T-helper 1 cell treated with Interleukin-12 subunit alpha and Interleukin-12 subunit beta and Interleukin-4 antibody, amounts not matched to agents 30 ng/mL and 1 ng/mL, for 36 hours (primary cell): ENCODE measurements at regions not wholly inside any gene's neighbourhood (a gene's known extent, or its start where the extent isn't known, plus 50 kb on each side); places are given as distances from the start of the nearest gene placed in this dataset.

ENCODE experiments used
- intact Hi-C: fragments of 100-400 bp; cut with micrococcal nuclease; formaldehyde crosslinking; loops from one replicate; pipeline ENCODE4 v1.15.1; 2024

DNA sequence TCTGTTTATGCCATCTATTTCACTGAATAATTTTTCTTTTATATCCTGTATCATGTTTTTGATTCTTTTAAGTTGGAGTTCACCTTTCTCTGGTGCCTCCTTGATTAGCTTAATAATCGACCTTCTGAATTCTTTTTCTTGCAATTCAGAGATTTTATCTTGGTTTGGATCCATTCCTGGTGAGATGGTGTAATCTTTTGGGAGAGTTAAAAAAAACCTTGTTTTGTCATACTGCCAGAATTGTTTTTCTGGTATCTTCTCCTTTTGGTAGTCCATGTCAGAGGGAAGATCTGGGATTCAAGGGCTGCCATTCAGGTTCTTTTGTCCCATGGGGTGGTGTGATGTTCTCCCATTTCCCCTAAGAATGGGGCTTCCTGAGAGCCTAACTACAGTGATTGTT, 800.8 kb upstream of the TYRP1 start:
- intact Hi-C loops = no loop called here

DNA sequence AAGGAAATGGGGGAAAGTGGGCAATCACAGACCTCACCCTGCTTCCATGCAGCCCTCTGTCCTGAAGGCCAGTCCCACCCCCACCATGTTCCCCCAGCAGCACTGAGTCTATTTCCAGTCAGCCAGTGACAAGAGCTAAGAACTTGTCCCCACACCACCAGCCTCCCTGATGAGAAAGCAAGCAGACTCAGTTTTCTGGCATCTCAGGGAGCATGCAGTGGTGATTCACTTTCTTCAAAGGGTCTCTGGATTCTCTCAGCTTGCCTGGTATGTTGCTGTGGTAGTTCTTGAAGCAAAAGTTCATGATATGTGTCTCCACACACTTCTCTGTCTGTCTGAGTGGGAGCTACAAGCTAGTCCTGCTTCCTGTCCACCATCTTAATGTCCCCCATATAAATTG, 799.9 kb upstream of the TYRP1 start:
- intact Hi-C loops = no loop called here

DNA sequence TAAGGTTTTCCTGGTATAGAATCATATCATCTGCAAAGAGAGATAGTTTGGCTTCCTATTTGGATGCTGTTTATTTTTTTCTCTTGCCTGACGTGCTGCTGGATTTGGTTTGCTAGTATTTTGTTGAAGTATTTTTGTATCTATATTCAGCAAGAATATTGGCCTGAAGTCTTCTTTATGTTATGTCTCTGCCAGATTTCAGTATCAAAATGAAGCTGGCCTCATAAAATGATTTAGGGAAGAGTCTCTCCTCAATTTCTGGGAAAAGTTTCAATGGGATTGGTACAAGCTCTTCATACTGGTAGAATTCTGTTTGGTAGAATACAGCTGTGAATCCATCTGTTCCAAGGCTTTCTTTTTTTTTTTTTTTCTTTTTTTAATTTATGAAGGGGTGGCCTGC, 799.0 kb upstream of the TYRP1 start:
- intact Hi-C loops = no loop called here

DNA sequence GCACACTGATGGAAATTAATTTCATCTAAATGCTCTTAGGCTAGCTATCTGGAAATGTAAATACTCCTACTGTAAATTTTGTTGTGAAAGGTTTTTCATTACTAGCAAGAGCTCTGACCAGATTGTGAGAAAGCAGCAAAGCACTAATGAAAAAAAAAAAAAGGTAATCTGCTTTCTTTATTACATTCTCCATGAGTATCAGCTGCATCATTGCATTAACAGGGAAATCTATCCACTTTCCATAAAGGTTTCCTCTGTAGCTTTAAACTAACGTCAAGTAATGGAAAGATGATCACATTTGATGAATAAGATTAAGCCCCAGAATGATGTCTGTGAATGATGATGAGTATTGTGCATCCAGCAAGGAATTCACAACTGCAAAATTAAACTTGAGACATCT, 790.6 kb upstream of the TYRP1 start:
- intact Hi-C loops = no loop called here

DNA sequence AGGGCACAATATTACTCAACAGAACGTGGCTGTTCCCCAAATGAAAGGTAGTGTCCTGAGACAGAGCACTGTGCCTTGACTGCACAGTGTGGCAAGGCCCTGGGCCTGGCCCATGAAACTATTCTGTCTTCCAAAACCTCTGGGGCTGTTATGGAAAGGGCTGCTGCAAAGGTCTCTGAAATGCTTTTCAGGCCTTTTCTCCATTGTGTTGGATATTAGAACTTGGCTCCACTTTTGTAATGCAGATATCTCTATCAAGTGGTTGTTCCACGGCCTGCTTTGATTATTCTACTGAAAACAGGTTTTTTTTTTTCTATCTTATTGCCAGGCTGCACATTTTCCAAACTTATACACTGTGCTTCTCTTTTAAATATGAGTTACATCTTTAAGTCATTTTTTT, 777.5 kb upstream of the TYRP1 start:
- intact Hi-C loops = no loop called here

DNA sequence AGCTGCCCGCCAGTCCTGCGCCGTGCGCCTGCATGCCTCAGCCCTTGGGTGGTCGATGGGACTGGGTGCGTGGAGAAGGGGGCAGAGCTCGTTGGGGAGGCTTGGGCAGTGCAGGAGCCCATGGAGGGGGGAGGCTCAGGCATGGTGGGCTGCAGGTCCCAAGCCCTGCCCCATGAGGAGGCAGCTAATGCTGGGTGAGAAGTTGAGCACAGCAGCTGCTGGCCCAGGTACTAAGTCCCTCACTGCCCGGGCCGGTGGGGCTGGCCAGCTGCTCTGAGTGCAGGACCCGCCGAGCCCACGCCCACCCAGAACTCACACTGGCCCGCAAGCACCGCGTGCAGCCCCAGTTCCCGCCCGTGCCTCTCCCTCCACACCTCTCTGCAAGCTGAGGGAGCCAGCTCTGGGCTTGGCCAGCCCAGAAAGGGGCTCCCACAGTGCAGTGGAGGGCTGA, 764.3 kb upstream of the TYRP1 start:
- intact Hi-C loops = no loop called here

DNA sequence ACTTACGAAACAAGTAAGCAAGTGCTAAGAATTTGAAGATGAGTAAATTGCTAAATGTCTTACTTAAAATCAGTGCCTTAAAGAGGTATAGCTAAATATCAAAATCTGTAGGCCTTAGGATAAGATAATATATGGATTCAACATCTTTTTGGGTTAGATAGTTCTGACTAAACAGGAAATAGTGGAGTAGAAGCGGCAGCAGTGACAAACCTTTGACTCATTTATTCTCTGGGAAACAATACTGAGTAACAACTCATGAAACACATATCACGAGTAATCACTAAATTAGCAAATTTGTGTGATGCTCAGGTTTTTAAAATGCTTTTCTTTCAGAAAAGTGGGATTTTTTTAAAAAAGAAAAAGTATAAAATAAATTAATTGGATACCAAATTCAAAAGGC, 762.1 kb upstream of the TYRP1 start:
- intact Hi-C loops = no loop called here

DNA sequence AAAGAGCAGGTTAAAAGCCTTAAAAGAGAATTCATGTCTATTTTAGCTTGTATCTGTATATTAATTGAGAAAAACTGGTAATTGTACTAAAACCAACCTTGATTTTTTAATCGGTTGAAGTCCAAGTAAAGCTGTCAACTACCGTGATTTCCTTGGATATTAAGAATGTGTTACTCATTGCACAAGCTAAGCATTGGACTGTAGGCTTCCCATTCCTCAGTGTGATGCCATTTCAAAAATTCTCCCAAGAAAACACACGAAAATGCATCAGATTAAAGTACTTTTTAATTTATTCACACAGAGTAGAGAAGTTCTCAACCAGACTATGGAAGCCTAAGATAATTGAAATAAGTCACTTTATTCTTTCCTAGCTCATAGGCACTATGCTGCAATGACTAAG, 761.4 kb upstream of the TYRP1 start:
- intact Hi-C loops = no loop called here

DNA sequence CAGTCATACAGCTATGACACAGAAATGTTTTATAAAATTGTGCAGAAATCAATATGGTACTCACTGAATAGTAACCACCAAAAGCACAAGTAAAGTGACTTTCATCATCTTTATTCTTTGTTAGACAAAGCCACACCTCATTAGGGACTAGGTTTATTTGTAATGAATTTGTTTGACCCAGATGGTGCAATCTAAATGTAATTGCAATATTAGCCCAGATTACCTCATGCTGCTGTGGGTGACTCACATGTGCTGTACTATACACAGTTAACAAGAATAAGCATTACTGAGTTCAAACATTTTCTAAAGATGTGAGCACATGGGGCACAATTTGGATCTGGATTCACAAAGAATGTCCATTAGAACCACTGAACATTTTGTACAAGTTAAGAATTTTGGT, 759.3 kb upstream of the TYRP1 start:
- intact Hi-C loops = no loop called here

DNA sequence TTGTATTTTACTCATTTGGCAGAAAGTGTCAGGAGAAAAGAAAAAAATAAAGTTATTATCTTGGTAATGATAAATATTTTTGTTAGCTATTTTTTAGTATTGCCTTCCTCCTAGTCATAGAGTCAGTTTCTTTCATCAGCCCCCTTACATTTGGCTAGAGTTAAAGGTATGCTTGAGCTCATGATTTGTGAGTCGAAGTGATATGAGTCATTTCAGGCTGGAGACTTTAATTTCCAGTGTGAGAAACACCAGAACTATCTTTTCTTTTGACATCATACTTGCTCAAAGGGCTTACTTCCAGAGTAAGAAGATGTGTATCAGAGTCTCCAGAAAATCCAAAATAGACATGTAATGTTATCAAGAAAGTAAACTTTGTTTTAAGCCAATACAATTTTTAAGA, 746.7 kb upstream of the TYRP1 start:
- intact Hi-C loops = no loop called here

DNA sequence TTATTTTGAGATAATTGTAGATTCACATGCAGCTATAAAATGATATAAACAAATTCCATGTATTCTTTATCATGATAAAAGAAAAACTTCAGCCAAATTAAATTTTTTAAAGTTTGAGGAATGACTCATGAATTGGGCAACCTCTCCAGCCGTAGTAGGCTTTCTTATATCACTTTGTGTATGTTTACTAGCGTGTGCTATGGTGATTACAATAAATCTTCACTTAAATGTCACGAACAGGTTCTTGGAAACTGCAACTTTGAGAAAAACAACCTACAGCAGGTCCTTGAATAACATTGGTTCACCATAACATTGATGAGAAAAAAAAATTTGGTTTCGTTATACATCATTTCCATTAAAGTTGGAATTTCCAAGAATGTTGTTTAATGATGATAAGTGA, 730.9 kb upstream of the TYRP1 start:
- intact Hi-C loops = no loop called here

DNA sequence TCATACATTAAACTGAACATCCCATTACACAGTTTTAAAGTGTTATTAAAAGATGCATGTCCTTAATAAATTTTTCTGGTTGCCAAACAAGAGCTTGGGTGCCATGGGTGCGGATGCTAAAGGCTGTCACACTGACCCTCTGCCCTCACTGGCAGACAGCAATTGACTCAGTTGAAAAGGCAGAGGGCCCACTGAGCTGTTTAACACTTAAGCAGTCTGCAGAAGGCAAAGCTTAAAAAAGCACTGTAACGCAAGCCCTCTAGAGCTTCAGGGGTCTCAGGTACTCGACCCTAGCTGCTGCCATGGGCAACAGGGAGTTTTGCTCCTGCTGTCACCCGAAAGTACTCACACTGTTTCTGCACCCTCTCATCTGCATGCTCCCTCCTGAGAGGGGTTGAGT, 726.4 kb upstream of the TYRP1 start:
- intact Hi-C loops = no loop called here

DNA sequence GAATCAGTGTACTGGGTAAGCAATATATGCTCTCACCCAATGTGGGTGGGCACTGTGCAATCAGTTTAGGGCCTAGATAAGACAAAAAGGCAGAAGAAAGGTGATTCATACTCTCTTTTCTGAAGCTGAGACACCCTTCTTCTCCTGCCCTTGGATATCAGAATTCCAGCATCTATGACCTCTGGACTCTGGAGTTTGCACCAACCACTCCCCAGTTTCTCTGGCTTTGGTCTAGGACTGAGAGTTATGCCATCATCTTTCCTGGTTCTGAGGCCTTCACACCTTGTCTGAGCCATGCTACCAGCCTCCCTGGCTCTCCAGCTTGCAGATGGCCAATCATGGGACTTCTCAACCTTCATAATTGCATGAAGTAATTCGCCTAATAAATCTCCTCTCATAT, 724.6 kb upstream of the TYRP1 start:
- intact Hi-C loops = no loop called here

DNA sequence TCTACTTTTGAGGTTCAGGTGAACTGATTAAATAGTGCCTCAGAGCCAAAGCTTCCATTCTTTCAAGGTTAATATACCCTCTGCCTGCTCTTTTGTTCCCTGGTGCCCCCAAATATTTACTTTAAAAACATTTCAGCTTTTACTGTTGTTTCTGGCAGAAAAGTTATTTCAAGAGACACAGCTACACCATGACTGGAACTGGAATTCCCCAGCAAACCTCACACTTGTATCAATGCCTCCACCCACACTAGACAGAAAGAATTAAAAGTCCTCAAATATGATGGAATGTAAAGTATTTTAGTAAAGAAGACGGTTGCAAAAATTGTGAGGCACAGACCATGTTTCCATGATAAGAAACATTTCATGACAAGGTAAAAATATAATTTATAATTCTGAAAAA, 720.2 kb upstream of the TYRP1 start:
- intact Hi-C loops = no loop called here

DNA sequence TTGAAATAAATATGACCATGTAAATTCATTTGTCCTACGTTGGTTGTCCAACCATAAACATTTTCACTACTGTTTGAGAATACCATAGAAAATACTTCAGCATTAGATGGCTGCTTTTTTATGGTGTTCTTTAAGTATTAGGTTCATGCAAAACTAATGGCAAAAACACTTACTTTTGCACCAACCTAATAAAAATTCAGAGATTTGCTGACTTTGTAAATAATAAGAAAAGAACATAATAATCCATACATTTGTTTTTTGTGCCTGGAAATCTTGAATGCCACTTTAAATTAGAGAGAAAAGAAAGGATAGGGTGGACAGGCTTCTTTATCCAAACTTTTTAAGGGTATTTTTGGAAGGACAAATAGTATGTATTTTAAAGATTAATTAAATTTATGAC, 719.7 kb upstream of the TYRP1 start:
- intact Hi-C loops = no loop called here

DNA sequence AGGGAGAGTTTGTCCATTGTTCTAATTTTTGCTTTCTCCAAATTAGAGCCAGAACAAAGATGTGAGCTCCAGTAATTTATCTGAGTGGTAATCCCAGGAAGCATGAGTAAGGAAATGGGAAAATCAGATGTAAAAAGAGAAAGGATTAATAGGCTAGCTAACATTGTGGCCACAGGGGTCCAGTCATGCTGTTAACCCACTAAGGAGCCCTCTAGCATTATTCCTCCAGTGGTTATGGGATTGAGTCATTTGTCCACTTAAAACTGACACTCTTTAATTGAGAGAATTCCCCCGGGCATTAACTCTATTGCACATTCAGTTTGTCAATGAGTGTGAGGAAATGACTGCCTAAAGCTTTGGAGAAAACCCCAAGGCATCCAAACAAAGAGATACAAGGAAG, 700.3 kb upstream of the TYRP1 start:
- intact Hi-C loops = no loop called here

DNA sequence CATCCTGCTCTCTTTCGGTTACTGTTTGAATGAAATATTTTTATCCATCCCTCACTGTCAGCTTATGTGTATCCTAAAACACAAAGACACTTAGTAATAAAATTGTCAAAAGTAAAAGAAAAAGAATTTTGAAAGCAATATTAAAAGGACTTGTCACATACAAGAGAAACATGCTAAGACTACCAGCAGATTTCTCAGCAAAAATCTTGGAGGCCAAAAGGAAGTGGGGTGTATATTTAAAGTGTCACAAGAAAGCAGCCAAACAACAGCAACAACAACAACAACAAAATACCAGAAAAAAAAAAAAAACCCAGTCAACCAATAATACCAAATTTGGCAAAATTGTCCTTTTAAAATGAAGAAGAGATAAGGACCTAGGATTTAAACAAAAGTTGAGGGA, 678.7 kb upstream of the TYRP1 start:
- intact Hi-C loops = no loop called here

DNA sequence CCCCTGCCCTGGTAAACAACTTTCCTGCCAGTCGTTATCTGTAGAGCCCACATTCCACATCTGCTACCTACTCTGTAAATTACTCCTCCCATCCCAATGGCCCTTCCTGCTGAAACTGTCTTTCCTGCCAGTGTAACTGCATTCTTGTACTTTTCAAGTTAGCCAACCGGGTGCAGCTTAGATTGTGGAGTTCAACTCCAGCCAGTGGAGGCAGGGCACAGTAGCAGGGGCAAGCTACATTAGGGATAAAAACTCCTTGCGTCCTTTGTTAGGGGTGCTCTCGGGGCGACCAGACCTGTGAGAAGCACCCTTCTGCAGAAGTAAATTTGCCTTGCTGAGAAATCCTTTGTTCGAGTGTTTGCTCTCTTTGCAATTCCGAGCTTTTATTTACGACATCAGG, 639.0 kb upstream of the TYRP1 start:
- intact Hi-C loops = no loop called here

DNA sequence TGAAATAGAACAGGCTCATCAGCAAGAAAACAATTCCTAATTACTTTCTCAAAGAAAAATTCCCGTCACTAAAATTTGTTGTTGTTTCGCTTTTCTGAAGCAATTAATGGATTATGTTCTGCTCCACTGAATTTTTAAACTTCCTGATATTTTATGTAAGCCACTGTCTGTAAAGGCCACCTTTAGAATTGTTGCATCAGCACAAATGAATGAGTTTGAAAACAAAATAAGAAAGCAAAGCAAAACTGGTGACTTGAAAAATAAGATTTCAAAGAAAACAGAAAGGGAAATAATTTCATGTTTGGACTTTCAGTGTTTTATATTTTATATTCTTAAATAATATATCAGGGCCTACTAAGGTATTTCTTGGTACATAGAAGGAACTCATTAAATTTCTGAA, 636.3 kb upstream of the TYRP1 start:
- intact Hi-C loops = no loop called here

DNA sequence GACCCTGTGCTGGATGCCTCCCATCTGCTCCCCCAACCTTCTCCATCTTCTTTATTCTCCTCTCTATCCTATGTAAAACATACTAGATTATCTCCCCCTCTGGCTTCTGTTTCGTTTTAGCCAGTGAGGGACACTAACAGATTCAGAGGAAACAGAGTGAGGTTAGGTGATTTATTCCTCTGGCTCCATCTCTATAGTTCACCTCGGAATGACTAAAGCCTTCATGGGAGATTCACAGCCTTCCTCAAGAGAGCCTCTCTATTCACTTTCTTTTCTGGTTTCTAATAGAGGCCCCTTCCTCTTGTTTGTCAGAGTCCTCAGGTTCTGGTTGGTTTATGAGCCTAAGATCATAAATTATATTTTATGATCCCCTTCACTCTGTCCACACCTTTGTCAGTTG, 633.1 kb upstream of the TYRP1 start:
- intact Hi-C loops = no loop called here

DNA sequence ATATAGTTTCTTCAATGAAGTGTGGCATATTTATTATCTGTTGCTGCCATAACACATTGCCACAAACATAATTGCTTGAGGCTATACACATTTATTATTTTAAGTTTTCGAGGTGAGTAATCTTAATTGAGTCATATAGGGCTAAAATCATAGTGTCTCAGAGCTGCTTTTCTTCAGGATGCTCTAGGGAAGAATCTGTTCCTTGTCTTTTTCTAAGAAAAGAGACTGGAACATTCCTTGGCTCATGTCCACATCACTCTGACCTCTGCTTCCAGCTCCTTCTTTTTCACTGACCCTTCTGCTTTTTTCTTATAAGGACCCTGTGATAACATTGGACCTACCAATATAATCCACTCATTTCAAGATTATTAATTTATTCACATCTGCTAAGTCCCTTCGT, 632.4 kb upstream of the TYRP1 start:
- intact Hi-C loops = no loop called here

DNA sequence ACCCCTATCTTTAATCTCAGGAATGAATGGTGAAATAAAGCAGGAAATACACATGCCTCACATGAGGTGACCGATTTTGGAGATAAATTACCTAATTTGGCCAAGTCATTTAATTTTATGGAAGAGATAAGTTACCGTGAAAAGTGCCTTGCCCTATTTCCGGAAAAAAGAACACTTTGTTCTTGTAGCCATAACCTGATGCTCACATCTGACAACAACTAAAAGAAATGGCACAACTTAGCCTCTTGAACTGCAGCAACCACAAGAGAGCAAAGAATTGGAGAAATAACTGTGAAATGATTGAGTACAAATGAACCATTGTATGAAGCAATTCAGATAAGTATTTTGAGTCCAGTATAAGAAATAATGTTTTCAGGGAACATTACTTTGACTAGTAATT, 628.1 kb upstream of the TYRP1 start:
- intact Hi-C loops = no loop called here

DNA sequence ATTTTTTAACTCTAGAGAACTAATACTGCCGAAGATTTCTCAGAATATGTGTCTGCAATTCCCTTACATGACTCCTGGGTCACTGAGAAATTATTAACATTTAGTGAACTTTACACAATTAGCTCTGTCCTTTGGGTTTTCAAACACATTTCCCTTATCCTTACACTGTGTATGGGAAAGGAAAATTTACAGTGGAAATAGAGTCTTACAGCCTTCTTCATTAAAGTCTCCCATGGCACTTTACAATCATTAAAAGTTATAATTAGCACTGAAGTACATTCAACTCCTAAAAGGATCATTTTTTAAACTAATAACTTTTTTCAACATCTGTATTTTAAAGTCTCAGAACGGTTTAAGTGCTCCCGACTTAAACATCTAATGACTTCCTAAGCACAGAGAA, 627.5 kb upstream of the TYRP1 start:
- intact Hi-C loops = no loop called here

DNA sequence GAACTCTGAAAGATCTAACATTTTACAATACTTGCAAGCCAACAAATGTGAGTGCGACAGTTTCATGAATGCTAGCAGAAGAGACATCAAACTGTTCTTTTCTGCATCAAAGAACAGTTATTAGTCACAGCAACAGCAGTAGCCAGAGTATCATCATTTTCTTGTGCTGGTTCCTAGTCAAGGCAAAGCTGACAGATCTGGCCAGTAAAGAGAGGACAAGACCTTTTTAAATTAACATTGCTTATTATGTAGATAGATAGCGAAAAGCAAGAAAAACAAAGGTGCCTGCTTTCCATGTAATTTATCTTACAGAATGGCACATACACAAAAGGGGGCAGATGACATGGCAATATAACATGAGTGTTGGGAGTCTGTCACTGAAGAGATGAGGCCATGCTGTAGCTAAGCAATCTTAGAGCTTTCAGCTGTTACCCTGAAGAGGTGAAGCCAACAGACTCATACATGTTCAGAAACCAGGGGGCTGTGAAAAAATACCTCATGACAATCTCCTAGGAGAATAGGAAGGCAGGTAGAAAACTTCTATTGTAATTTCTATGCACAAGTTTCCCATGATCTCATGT, 626.6 kb upstream of the TYRP1 start:
- intact Hi-C loops = no loop called here
